GM19240 (cell line): ENCODE measurements at regions not wholly inside any gene's neighbourhood (a gene's known extent, or its start where the extent isn't known, plus 50 kb on each side); places are given as distances from the start of the nearest gene placed in this dataset.
"Not testable (repeated sequence)": the region's sequence is repeated elsewhere in the genome, so short reads cannot be mapped to it uniquely, and the experiment has no call there.

Source experiments
- DNase-seq: peaks from one replicate; pipeline ENCODE4 v3.0.0; 2011; ENCODE audit warnings: low spot score; ENCODE audit not compliant: insufficient read length

GRCh38 chr18:60018618-60019462 lies 119.0 kb downstream of the PMAIP1 start:
- DNase-seq, result no peak

GRCh38 chr18:60018134-60018533 lies 118.3 kb downstream of the PMAIP1 start:
- not testable (repeated sequence) for DNase-seq

GRCh38 chr18:60017371-60017770 lies 117.6 kb downstream of the PMAIP1 start:
- DNase-seq, result no peak

GRCh38 chr18:60015826-60016225 lies 116.0 kb downstream of the PMAIP1 start:
- DNase-seq, result not testable (repeated sequence)

GRCh38 chr18:60013148-60013547 lies 113.4 kb downstream of the PMAIP1 start:
- not testable (repeated sequence) for DNase-seq

- no peak for DNase-seq
Measured at GRCh38 chr18:60010984-60011383, 111.2 kb downstream of the PMAIP1 start.

- DNase-seq, result no peak
Measured at GRCh38 chr18:60010513-60010912, 110.7 kb downstream of the PMAIP1 start.

- DNase-seq, result no peak
Measured at GRCh38 chr18:60007661-60008060, 107.9 kb downstream of the PMAIP1 start.

DNA sequence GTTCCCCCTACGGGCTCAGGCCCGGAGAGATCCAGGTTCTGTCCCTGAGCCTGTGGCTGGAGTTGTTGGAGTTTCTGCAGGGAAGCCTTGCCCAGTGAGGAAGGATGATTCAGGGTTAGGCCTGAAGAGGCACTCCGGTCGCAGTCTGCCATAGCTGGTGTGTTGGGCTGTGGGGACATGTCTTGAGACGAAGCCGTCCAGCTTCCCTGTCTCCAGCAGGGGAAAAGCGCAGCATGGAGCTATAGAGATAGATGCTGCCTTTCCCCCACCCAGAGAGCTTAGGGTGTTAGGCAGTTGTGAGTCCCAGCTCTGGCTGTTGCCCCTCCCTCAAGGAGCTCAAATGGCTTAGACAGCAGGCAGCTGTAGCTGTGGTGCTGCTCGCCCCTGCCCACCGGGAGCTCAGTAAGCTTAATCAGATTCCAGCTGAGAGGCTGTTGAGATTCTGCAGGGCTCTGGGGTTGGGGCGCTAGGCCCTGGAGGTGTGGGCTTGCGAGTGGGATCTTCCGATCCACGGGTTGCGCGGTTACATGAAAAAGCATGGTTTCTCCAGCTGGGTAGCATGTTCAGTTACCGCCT lies 103.9 kb downstream of the PMAIP1 start:
- DNase-seq, result no peak

GRCh38 chr18:59996370-59996966 lies 96.7 kb downstream of the PMAIP1 start:
- DNase-seq, result peak; percentile 14

GRCh38 chr18:59994357-59994756 lies 94.6 kb downstream of the PMAIP1 start:
- DNase-seq, result no peak

DNA sequence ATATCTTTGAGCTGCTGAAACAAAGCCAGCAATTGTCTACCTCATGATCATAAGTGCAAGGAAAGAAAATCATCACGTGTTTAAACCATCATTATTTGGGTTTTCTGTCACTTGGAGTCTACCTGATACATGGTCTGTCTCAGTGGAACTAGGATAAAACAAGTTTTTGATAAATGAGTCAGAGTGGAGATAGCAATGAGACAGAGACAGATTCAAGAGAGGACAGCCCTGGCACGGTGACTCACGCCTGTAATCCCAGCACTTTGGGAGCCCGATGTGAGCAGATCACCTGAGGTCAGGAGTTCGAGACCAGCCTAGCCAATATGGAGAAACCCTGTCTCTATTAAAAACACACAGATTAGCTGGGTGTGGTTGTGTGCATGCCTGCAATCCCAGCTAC lies 93.8 kb downstream of the PMAIP1 start:
- DNase-seq, result no peak

- DNase-seq, result no peak
Measured at GRCh38 chr18:59990121-59990823, 90.5 kb downstream of the PMAIP1 start.

- no peak for DNase-seq
Measured at GRCh38 chr18:59988098-59988706, 88.4 kb downstream of the PMAIP1 start.

DNA sequence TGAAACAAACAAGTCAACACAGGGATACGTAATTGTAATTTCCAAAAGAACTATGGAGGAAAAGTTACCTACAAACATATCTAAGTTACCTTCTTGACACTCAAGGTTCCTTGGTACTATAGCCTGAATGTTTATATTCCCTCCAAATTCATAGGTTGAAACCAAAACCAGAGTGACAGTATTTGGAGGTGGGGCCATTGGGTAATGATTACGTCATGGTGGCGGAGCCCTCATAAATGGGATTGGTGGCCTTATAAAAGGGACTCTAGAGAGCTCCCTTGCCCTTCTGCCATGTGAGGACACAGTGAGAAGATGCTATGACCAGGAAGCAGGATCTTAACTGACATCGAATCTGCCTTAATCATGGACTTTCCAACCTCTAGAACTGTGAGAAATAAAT lies 87.3 kb downstream of the PMAIP1 start:
- no peak for DNase-seq

GRCh38 chr18:59986139-59986538 lies 86.3 kb downstream of the PMAIP1 start:
- DNase-seq, result no peak

GRCh38 chr18:59985289-59985688 lies 85.5 kb downstream of the PMAIP1 start:
- DNase-seq, result no peak

DNA sequence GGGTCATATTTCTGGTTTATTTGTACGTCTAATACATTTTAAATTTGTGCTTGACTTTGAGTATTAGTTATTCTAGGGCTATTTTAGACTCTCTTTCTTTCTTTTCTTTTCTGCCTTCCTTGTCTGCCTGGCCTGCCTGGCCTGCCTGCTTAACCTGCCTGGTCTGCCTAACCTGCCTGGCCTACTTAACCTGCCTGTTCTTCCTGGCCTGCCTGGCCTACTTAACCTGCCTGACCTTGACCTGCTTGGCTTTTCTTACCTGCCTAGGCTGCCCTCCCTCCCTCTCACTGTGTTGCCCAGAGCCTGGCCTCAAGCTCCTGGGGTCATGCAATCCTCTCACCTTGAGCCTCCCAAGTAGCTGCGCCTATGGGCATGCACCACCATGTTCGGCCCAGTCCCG lies 83.7 kb downstream of the PMAIP1 start:
- no peak for DNase-seq

DNA sequence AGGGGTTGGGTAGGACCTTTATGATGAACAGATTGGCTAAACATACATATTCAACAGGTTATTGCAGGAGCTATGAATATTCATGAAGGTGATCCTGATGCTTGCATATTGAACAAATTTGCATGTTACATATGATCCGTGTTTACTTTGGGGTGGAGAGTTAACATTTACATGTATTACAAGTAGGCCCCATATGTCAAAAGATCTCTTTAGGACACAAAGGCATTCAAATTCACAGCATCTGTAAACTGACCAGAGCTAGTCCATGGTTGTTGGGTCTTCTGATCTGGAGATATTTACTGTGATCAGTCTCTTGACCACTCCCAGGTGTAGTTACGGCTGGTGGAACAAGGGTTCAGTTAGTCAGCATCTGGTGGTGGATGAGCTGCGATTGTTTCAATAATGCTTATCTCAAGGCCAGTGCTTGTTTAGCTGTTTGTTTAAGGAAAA lies 80.4 kb downstream of the PMAIP1 start:
- DNase-seq, result no peak

GRCh38 chr18:59971871-59972428 lies 72.2 kb downstream of the PMAIP1 start:
- no peak for DNase-seq

- not testable (repeated sequence) for DNase-seq
Measured at GRCh38 chr18:59971144-59971543, 71.3 kb downstream of the PMAIP1 start.
